Stimulated activated CD8-positive, alpha-beta memory T cell treated with anti-CD3 and anti-CD28 coated beads, Interleukin-7, amount 100 ng/mL, for 1 hour (primary cell): ENCODE measurements at regions not wholly inside any gene's neighbourhood (a gene's known extent, or its start where the extent isn't known, plus 50 kb on each side); places are given as distances from the start of the nearest gene placed in this dataset.
"Not testable (repeated sequence)": the region's sequence is repeated elsewhere in the genome, so short reads cannot be mapped to it uniquely, and the experiment has no call there.

Experiments used
- DNase-seq, 2 donors: peaks; one replicate each; pipeline ENCODE4 v3.0.0-alpha.2; 2020; ENCODE audit warnings: low read depth in 2 of 2

- no peak for DNase-seq
Measured at GRCh38 chr22:44576311-44577260, 78.6 kb upstream of the RTL6 start.

- no peak for DNase-seq
Measured at GRCh38 chr22:44575381-44576268, 77.6 kb upstream of the RTL6 start.

- DNase-seq, result no peak
Measured at GRCh38 chr22:44574640-44575380, 76.8 kb upstream of the RTL6 start.

GRCh38 chr22:44574057-44574639 is 76.1 kb upstream of the RTL6 start:
- no peak for DNase-seq

- DNase-seq, result no peak
Measured at GRCh38 chr22:44573451-44573850, 75.4 kb upstream of the RTL6 start.

GRCh38 chr22:44572414-44573207 is 74.6 kb upstream of the RTL6 start:
- no peak for DNase-seq

- no peak for DNase-seq
Measured at GRCh38 chr22:44571566-44572413, 73.8 kb upstream of the RTL6 start.

- no peak for DNase-seq
Measured at GRCh38 chr22:44570476-44571445, 72.7 kb upstream of the RTL6 start.

GRCh38 chr22:44569561-44569991 is 71.5 kb upstream of the RTL6 start:
- DNase-seq, result no peak

GRCh38 chr22:44567846-44568493 is 69.9 kb upstream of the RTL6 start:
- DNase-seq, result peak; percentile 19

GRCh38 chr22:44567378-44567841 is 69.4 kb upstream of the RTL6 start:
- not testable (repeated sequence) for DNase-seq

- DNase-seq, result no peak
Measured at GRCh38 chr22:44566911-44567310, 68.9 kb upstream of the RTL6 start.

GRCh38 chr22:44562651-44563050 is 64.6 kb upstream of the RTL6 start:
- DNase-seq, result not testable (repeated sequence)

GRCh38 chr22:44561139-44561840 is 63.3 kb upstream of the RTL6 start:
- DNase-seq, result no peak

- not testable (repeated sequence) for DNase-seq
Measured at GRCh38 chr22:44558671-44559070, 60.6 kb upstream of the RTL6 start.

- DNase-seq, result not testable (repeated sequence)
Measured at GRCh38 chr22:44557872-44558271, 59.8 kb upstream of the RTL6 start.
